ENCODE measurements at regions not wholly inside any gene's neighbourhood (a gene's known extent, or its start where the extent isn't known, plus 50 kb on each side); places are given as distances from the start of the nearest gene placed in this dataset.
"Not testable (repeated sequence)": the region's sequence is repeated elsewhere in the genome, so short reads cannot be mapped to it uniquely, and the experiment has no call there.

- Mint-ChIP-seq H3K9me3 (no peaks in the 10 kb centered on the region), H3K4me1 (ENCODE audit: low read depth) (no peaks in the 10 kb centered on the region), H3K27me3 (peaks cover 3% of the 10 kb centered on the region), H3K36me3 (ENCODE audit: low read depth) (no peaks in the 10 kb centered on the region), H3K27ac (no peak overlapping the region), H3K4me3 (no peak overlapping the region)
Observed at GRCh38 chr9:89845321-89845720, 240.5 kb downstream of the GADD45G start.

GRCh38 chr9:89845862-89846261 is 241.1 kb downstream of the GADD45G start:
- H3K4me3 Mint-ChIP-seq = no peak overlapping the region
- H3K36me3 Mint-ChIP-seq (ENCODE audit: low read depth) = no peaks in the 10 kb centered on the region
- no peaks in the 10 kb centered on the region for H3K4me1 Mint-ChIP-seq (ENCODE audit: low read depth)
- H3K27me3 Mint-ChIP-seq = peaks cover 3% of the 10 kb centered on the region
- H3K9me3 Mint-ChIP-seq = no peaks in the 10 kb centered on the region
- no peak overlapping the region for H3K27ac Mint-ChIP-seq

GRCh38 chr9:89848060-89849040 is 243.5 kb downstream of the GADD45G start:
- no peaks in the 10 kb centered on the region for H3K27me3 Mint-ChIP-seq

GRCh38 chr9:89849096-89849495 is 244.3 kb downstream of the GADD45G start:
- Mint-ChIP-seq H3K36me3 (ENCODE audit: low read depth) (no peaks in the 10 kb centered on the region), H3K4me1 (ENCODE audit: low read depth) (no peaks in the 10 kb centered on the region), H3K9me3 (no peaks in the 10 kb centered on the region), H3K4me3 (no peak overlapping the region), H3K27me3 (no peaks in the 10 kb centered on the region), H3K27ac (no peak overlapping the region)

More at GRCh38 chr9:89848060-89849040, 243.5 kb downstream of the GADD45G start:
- no peaks in the 10 kb centered on the region for H3K36me3 Mint-ChIP-seq (ENCODE audit: low read depth)
- H3K9me3 Mint-ChIP-seq = no peaks in the 10 kb centered on the region
- no peak overlapping the region for H3K4me3 Mint-ChIP-seq
- no peak overlapping the region for H3K27ac Mint-ChIP-seq
- H3K4me1 Mint-ChIP-seq (ENCODE audit: low read depth) = no peaks in the 10 kb centered on the region

GRCh38 chr9:89850153-89850552 is 245.3 kb downstream of the GADD45G start:
- Mint-ChIP-seq H3K9me3 (no peaks in the 10 kb centered on the region), H3K4me3 (no peak overlapping the region), H3K4me1 (ENCODE audit: low read depth) (no peaks in the 10 kb centered on the region), H3K36me3 (ENCODE audit: low read depth) (no peaks in the 10 kb centered on the region), H3K27ac (no peak overlapping the region), H3K27me3 (no peaks in the 10 kb centered on the region)

- no peaks in the 10 kb centered on the region for H3K36me3 Mint-ChIP-seq (ENCODE audit: low read depth)
- H3K9me3 Mint-ChIP-seq = no peaks in the 10 kb centered on the region
- H3K4me3 Mint-ChIP-seq = no peak overlapping the region
- no peaks in the 10 kb centered on the region for H3K27me3 Mint-ChIP-seq
- H3K4me1 Mint-ChIP-seq (ENCODE audit: low read depth) = no peaks in the 10 kb centered on the region
- H3K27ac Mint-ChIP-seq = no peak overlapping the region
Observed at GRCh38 chr9:89850631-89851325, 246.0 kb downstream of the GADD45G start.

- Mint-ChIP-seq H3K36me3 (ENCODE audit: low read depth) (no peaks in the 10 kb centered on the region), H3K27ac (no peak overlapping the region), H3K27me3 (no peaks in the 10 kb centered on the region), H3K4me3 (no peak overlapping the region), H3K4me1 (ENCODE audit: low read depth) (no peaks in the 10 kb centered on the region), H3K9me3 (no peaks in the 10 kb centered on the region)
Observed at GRCh38 chr9:89853161-89853560, 248.3 kb downstream of the GADD45G start.

- H3K36me3 Mint-ChIP-seq (ENCODE audit: low read depth) = no peaks in the 10 kb centered on the region
- H3K9me3 Mint-ChIP-seq = no peaks in the 10 kb centered on the region
- H3K27me3 Mint-ChIP-seq = peaks cover 5% of the 10 kb centered on the region
- no peak overlapping the region for H3K4me3 Mint-ChIP-seq
- no peak overlapping the region for H3K27ac Mint-ChIP-seq
- H3K4me1 Mint-ChIP-seq (ENCODE audit: low read depth) = no peaks in the 10 kb centered on the region
Observed at GRCh38 chr9:89853931-89854330, 249.1 kb downstream of the GADD45G start.

GRCh38 chr9:89854715-89855475 is 250.1 kb downstream of the GADD45G start:
- Mint-ChIP-seq H3K27ac (no peak overlapping the region), H3K4me3 (no peak overlapping the region), H3K36me3 (ENCODE audit: low read depth) (no peaks in the 10 kb centered on the region), H3K4me1 (ENCODE audit: low read depth) (no peaks in the 10 kb centered on the region), H3K9me3 (no peaks in the 10 kb centered on the region), H3K27me3 (peaks cover 6% of the 10 kb centered on the region)

- not testable (repeated sequence) for H3K9me3 Mint-ChIP-seq; H3K4me3 Mint-ChIP-seq; H3K27ac Mint-ChIP-seq; H3K4me1 Mint-ChIP-seq (ENCODE audit: low read depth); H3K36me3 Mint-ChIP-seq (ENCODE audit: low read depth); H3K27me3 Mint-ChIP-seq
Observed at GRCh38 chr9:89856296-89856695, 251.5 kb downstream of the GADD45G start.

GRCh38 chr9:89856950-89857349 is 252.1 kb downstream of the GADD45G start:
- not testable (repeated sequence) for H3K9me3 Mint-ChIP-seq

GRCh38 chr9:89859842-89860241 is 255.0 kb downstream of the GADD45G start:
- not testable (repeated sequence) for H3K4me3 Mint-ChIP-seq; H3K27ac Mint-ChIP-seq; H3K9me3 Mint-ChIP-seq; H3K4me1 Mint-ChIP-seq (ENCODE audit: low read depth); H3K36me3 Mint-ChIP-seq (ENCODE audit: low read depth)
- peaks cover 11% of the 10 kb centered on the region for H3K27me3 Mint-ChIP-seq

More at GRCh38 chr9:89856950-89857349, 252.1 kb downstream of the GADD45G start:
- H3K36me3 Mint-ChIP-seq (ENCODE audit: low read depth); H3K27ac Mint-ChIP-seq; H3K4me3 Mint-ChIP-seq; H3K4me1 Mint-ChIP-seq (ENCODE audit: low read depth); H3K27me3 Mint-ChIP-seq: not testable (repeated sequence)

- H3K9me3 Mint-ChIP-seq; H3K27ac Mint-ChIP-seq; H3K36me3 Mint-ChIP-seq (ENCODE audit: low read depth); H3K4me3 Mint-ChIP-seq; H3K4me1 Mint-ChIP-seq (ENCODE audit: low read depth): not testable (repeated sequence)
- H3K27me3 Mint-ChIP-seq = peaks cover 11% of the 10 kb centered on the region
Observed at GRCh38 chr9:89861371-89861770, 256.6 kb downstream of the GADD45G start.

GRCh38 chr9:89862316-89862715 is 257.5 kb downstream of the GADD45G start:
- H3K9me3 Mint-ChIP-seq = no peaks in the 10 kb centered on the region
- no peak overlapping the region for H3K4me3 Mint-ChIP-seq
- no peaks in the 10 kb centered on the region for H3K4me1 Mint-ChIP-seq (ENCODE audit: low read depth)
- no peaks in the 10 kb centered on the region for H3K36me3 Mint-ChIP-seq (ENCODE audit: low read depth)
- H3K27me3 Mint-ChIP-seq = peaks cover 11% of the 10 kb centered on the region
- no peak overlapping the region for H3K27ac Mint-ChIP-seq

- no peak overlapping the region for H3K4me3 Mint-ChIP-seq
- no peaks in the 10 kb centered on the region for H3K36me3 Mint-ChIP-seq (ENCODE audit: low read depth)
- no peaks in the 10 kb centered on the region for H3K4me1 Mint-ChIP-seq (ENCODE audit: low read depth)
- no peaks in the 10 kb centered on the region for H3K9me3 Mint-ChIP-seq
- peaks cover 11% of the 10 kb centered on the region for H3K27me3 Mint-ChIP-seq
- no peak overlapping the region for H3K27ac Mint-ChIP-seq
Observed at GRCh38 chr9:89863141-89863540, 258.3 kb downstream of the GADD45G start.

Measured in stimulated activated naive CD8-positive, alpha-beta T cell treated with anti-CD3 and anti-CD28 coated beads, Interleukin-15, Interleukin-2, amounts not matched to agents 100 ng/mL and 50 ng/mL, for 24 hours (primary cell).